Peyer's patch (tissue), 4 donors: ENCODE measurements at regions not wholly inside any gene's neighbourhood (a gene's known extent, or its start where the extent isn't known, plus 50 kb on each side); places are given as distances from the start of the nearest gene placed in this dataset.

Experiments used
- CTCF ChIP-seq, 6 experiments: fragments of 450-650 bp in 4 of 6; fragments of 200-600 bp in 2 of 6; sonication (generic) in 1 of 6; IDR thresholded peaks; one replicate each; pipeline ENCODE4 v1.5.1; 2017 to 2019; ENCODE audit warnings: antibody characterized with exemption in 6 of 6, mild to moderate bottlenecking in 3 of 6, moderate library complexity in 1 of 6
- POLR2A ChIP-seq, 2 donors: fragments of 450-650 bp; IDR thresholded peaks; one replicate each; pipeline ENCODE4 v1.5.1; 2017; ENCODE audit warnings: antibody characterized with exemption in 2 of 2, mild to moderate bottlenecking in 2 of 2, moderate library complexity in 2 of 2

- no peak for TF ChIP-seq POLR2A (IDR thresholded peaks at IDR 0.05)
- no peak for TF ChIP-seq CTCF (IDR thresholded peaks at IDR 0.05)
These were observed 55.4 kb upstream of the RNF180 start for GRCh38 chr5:64110222-64110621.
